A673 (cell line): ENCODE measurements at regions not wholly inside any gene's neighbourhood (a gene's known extent, or its start where the extent isn't known, plus 50 kb on each side); places are given as distances from the start of the nearest gene placed in this dataset.

Source experiments
- CTCF ChIP-seq: fragments of 300-800, 200-600 bp; sonication (generic); conservative IDR thresholded peaks from 2 replicates; pipeline ENCODE4 v1.5.1; 2017; ENCODE audit warnings: low read depth, mild to moderate bottlenecking, antibody characterized with exemption, low read length, moderate library complexity, mixed read lengths
- EZH2 ChIP-seq: fragments of 200-600 bp; sonication (generic); IDR thresholded peaks from 2 replicates; pipeline ENCODE4 v1.6.1; 2017; ENCODE audit warnings: borderline replicate concordance, low read depth, mild to moderate bottlenecking, mixed read lengths, antibody characterized with exemption, low read length; ENCODE audit not compliant: poor library complexity, severe bottlenecking

- TF ChIP-seq CTCF, result no peak
- TF ChIP-seq EZH2, result no peak
Observed at GRCh38 chr4:119873794-119874325, 192.8 kb downstream of the MAD2L1 start.
